OCI-LY7 (cell line): ENCODE measurements at regions not wholly inside any gene's neighbourhood (a gene's known extent, or its start where the extent isn't known, plus 50 kb on each side); places are given as distances from the start of the nearest gene placed in this dataset.

Experiments
- BruUV-seq: library from RNA; stranded (reverse); fragments of 400-500 nt; replicated peaks from 2 replicates; lab custom pipeline; 2021; lab: Mats Ljungman, UMichigan
- CTCF ChIA-PET: fragments of 300-600 bp; sonication (Branson Sonifier 250); formaldehyde crosslinking; loops from one replicate; lab custom pipeline; 2022; ENCODE audit warnings: antibody characterized with exemption; ENCODE audit not compliant: unreplicated experiment; lab: Charles Lee
- POLR2A ChIA-PET: fragments of 300-600 bp; sonication (Branson Sonifier 250); formaldehyde crosslinking; loops from one replicate; lab custom pipeline; 2022; ENCODE audit warnings: antibody characterized with exemption; lab: Charles Lee
- DNase-seq: peaks from one replicate; pipeline ENCODE4 v3.0.0-alpha.2; 2015; ENCODE audit warnings: low spot score
- H2AFZ ChIP-seq: fragments of 200-600 bp; sonication (generic), shearing (Covaris generic); 2 replicates; pipeline ENCODE4 v1.6.1; 2014; ENCODE audit warnings: mild to moderate bottlenecking, antibody characterized with exemption, low read length, moderate library complexity
- H3K27ac ChIP-seq: fragments of 200-600 bp; sonication (generic); 2 replicates; pipeline ENCODE4 v1.5.1; 2014; ENCODE audit warnings: mixed run types, low read depth, mild to moderate bottlenecking, moderate library complexity, low read length, inconsistent platforms; ENCODE audit not compliant: poor library complexity, severe bottlenecking
- H3K36me3 ChIP-seq: fragments of 200-600 bp; sonication (generic); 2 replicates; pipeline ENCODE4 v1.6.1; 2014; ENCODE audit warnings: mild to moderate bottlenecking, antibody characterized with exemption, low read length, moderate library complexity, mixed read lengths; ENCODE audit not compliant: insufficient read depth
- H3K4me1 ChIP-seq: fragments of 200-600 bp; sonication (generic); 2 replicates; pipeline ENCODE4 v1.5.1; 2014; ENCODE audit warnings: mild to moderate bottlenecking, low read length; ENCODE audit not compliant: insufficient read depth, poor library complexity, severe bottlenecking
- H3K4me2 ChIP-seq: fragments of 200-600 bp; sonication (generic); 2 replicates; pipeline ENCODE4 v1.6.1; 2014; ENCODE audit warnings: mild to moderate bottlenecking, low read length
- H3K4me3 ChIP-seq: fragments of 200-600 bp; sonication (generic); 2 replicates; pipeline ENCODE4 v1.5.1; 2014; ENCODE audit warnings: mild to moderate bottlenecking, low read depth, low read length; ENCODE audit not compliant: poor library complexity, severe bottlenecking
- H3K79me2 ChIP-seq: fragments of 200-600 bp; sonication (generic); 2 replicates; pipeline ENCODE4 v1.6.1; 2016; ENCODE audit warnings: low read depth, mild to moderate bottlenecking, low read length, moderate library complexity, mixed read lengths; ENCODE audit not compliant: insufficient read depth
- H3K9me2 ChIP-seq: fragments of 200-600 bp; sonication (generic); 2 replicates; pipeline ENCODE4 v1.6.1; 2016; ENCODE audit warnings: mild to moderate bottlenecking, low read length, mixed read lengths; ENCODE audit not compliant: insufficient read depth
- H3K9me3 ChIP-seq: fragments of 200-600 bp; sonication (generic); 2 replicates; pipeline ENCODE4 v1.6.1; 2014; ENCODE audit warnings: mild to moderate bottlenecking, mixed run types, low read length, mixed read lengths
- H4K20me1 ChIP-seq: fragments of 200-600 bp; sonication (generic); 2 replicates; pipeline ENCODE4 v1.6.1; 2014; ENCODE audit warnings: mild to moderate bottlenecking, antibody characterized with exemption, low read length, moderate library complexity, mixed read lengths; ENCODE audit not compliant: insufficient read depth
- CTCF ChIP-seq: fragments of 200-600 bp; sonication (generic); conservative IDR thresholded peaks from 2 replicates; pipeline ENCODE4 v1.5.1; 2014; ENCODE audit warnings: mild to moderate bottlenecking, antibody characterized with exemption, low read length, moderate library complexity, mixed read lengths
- EZH2phosphoT487 ChIP-seq: fragments of 200-600 bp; sonication (generic); IDR thresholded peaks from 2 replicates; pipeline ENCODE4 v1.6.1; 2018; ENCODE audit warnings: low read depth, borderline replicate concordance, mild to moderate bottlenecking, mixed run types, antibody characterized with exemption, low read length, moderate library complexity, mixed read lengths
- intact Hi-C: fragments of 100-400 bp; cut with micrococcal nuclease; formaldehyde crosslinking; loops from one replicate; pipeline ENCODE4 v1.10.0; 2022; ENCODE audit not compliant: unreplicated experiment

- no peak overlapping the region for H2AFZ ChIP-seq
- TF ChIP-seq CTCF (no peak), EZH2phosphoT487 (no peak)
- POLR2A ChIA-PET: no interaction called here
- intact Hi-C loops: no loop called here
- H3K9me2 ChIP-seq: no peaks in the 10 kb centered on the region
- H3K27ac ChIP-seq: no peak overlapping the region
- no peaks in the 10 kb centered on the region for H3K79me2 ChIP-seq
- H3K36me3 ChIP-seq: no peaks in the 10 kb centered on the region
- no peaks in the 10 kb centered on the region for H4K20me1 ChIP-seq
- no peaks in the 10 kb centered on the region for H3K4me1 ChIP-seq
- no TSS peak for BruUV-seq
- no peak for DNase-seq
- no peak overlapping the region for H3K4me2 ChIP-seq
- H3K4me3 ChIP-seq: no peak overlapping the region
- 0 out of 2 replicates have a peak, but pooled peaks cover 5% of the 10 kb centered on the region for H3K9me3 ChIP-seq
- CTCF ChIA-PET: no interaction called here
These were observed 73.9 kb upstream of the SLC22A16 start for GRCh38 chr6:110550353-110550752.

GRCh38 chr6:110549277-110549676 lies 72.9 kb upstream of the SLC22A16 start:
- POLR2A ChIA-PET: no interaction called here
- no peak overlapping the region for H2AFZ ChIP-seq
- intact Hi-C loops: no loop called here
- H3K4me3 ChIP-seq: no peak overlapping the region
- H3K4me2 ChIP-seq: no peak overlapping the region
- CTCF ChIA-PET: no interaction called here
- H3K9me3 ChIP-seq: 0 out of 2 replicates have a peak, but pooled peaks cover 5% of the 10 kb centered on the region
- no peaks in the 10 kb centered on the region for H3K79me2 ChIP-seq
- no peak for TF ChIP-seq CTCF
- no peak for TF ChIP-seq EZH2phosphoT487
- BruUV-seq: no TSS peak
- DNase-seq: no peak
- no peaks in the 10 kb centered on the region for H4K20me1 ChIP-seq
- no peaks in the 10 kb centered on the region for H3K36me3 ChIP-seq
- H3K9me2 ChIP-seq: no peaks in the 10 kb centered on the region
- no peak overlapping the region for H3K27ac ChIP-seq
- H3K4me1 ChIP-seq: no peaks in the 10 kb centered on the region

- ChIA-PET POLR2A (no interaction called here), CTCF (no interaction called here)
- Histone ChIP-seq H2AFZ (no peak overlapping the region), H3K9me2 (no peaks in the 10 kb centered on the region), H3K9me3 (0 out of 2 replicates have a peak, but pooled peaks cover 5% of the 10 kb centered on the region), H3K36me3 (no peaks in the 10 kb centered on the region), H3K79me2 (no peaks in the 10 kb centered on the region), H3K27ac (no peak overlapping the region), H3K4me3 (no peak overlapping the region), H3K4me1 (no peaks in the 10 kb centered on the region), H4K20me1 (no peaks in the 10 kb centered on the region), H3K4me2 (no peak overlapping the region)
- DNase-seq: no peak
- intact Hi-C loops: no loop called here
- TF ChIP-seq CTCF: no peak
- TF ChIP-seq EZH2phosphoT487: no peak
- BruUV-seq: no TSS peak
These were observed 71.9 kb upstream of the SLC22A16 start for GRCh38 chr6:110548110-110548847.
